ENCODE measurements at regions not wholly inside any gene's neighbourhood (a gene's known extent, or its start where the extent isn't known, plus 50 kb on each side); places are given as distances from the start of the nearest gene placed in this dataset.

DNA sequence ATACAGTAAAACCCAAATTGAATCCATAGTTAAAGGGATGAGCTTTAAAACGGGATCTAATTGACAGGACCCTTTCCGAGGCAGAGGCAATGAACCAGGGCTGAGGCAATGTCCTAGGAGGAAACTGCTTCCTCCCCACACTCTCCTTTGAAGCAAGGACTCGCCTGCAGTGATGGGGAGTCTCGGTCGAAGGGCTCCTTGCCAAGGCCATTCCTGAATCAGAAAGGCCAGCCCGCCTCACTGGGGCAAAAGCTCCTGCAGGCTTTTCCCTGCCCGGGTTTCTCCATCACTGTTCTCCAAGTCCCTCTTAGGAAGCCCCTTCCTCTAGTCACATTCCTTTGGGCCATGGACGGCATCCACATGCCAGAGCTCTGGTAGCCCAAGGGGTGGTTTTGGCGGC, 132.0 kb downstream of the RBFOX3 start:
- TF ChIP-seq, protein P1, sequence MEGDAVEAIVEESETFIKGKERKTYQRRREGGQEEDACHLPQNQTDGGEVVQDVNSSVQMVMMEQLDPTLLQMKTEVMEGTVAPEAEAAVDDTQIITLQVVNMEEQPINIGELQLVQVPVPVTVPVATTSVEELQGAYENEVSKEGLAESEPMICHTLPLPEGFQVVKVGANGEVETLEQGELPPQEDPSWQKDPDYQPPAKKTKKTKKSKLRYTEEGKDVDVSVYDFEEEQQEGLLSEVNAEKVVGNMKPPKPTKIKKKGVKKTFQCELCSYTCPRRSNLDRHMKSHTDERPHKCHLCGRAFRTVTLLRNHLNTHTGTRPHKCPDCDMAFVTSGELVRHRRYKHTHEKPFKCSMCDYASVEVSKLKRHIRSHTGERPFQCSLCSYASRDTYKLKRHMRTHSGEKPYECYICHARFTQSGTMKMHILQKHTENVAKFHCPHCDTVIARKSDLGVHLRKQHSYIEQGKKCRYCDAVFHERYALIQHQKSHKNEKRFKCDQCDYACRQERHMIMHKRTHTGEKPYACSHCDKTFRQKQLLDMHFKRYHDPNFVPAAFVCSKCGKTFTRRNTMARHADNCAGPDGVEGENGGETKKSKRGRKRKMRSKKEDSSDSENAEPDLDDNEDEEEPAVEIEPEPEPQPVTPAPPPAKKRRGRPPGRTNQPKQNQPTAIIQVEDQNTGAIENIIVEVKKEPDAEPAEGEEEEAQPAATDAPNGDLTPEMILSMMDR (conservative IDR thresholded peaks at IDR 0.05; ENCODE audit: low read depth, low read length) = no peak
- DNase-seq (ENCODE audit: low read depth) = no peak
- no peak overlapping the region for H3K4me3 ChIP-seq (ENCODE audit: low read length)

DNA sequence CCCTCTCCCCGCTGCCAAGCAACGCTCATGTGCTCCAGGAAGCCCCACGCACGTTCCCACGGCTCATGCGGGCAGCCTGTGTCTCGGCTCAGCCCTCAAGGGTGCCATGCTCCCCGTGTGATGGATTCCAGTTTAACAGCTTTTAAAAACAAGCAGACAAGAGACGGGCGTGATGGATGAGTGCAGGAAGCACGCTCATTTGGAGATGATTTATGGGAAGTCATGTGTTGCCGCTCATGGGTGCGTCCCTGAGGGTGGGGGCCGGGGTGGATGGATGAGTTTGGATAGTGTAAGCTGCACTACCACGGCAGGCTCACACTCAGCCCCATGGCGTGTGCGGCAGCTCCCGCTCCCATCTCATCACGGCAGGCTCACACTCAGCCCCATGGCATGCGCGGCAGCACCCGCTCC, 132.8 kb downstream of the RBFOX3 start:
- TF ChIP-seq, protein P1 (conservative IDR thresholded peaks at IDR 0.05; ENCODE audit: low read depth, low read length) = no peak
- H3K4me3 ChIP-seq (ENCODE audit: low read length) = no peak overlapping the region
- no peak for DNase-seq (ENCODE audit: low read depth)

DNA sequence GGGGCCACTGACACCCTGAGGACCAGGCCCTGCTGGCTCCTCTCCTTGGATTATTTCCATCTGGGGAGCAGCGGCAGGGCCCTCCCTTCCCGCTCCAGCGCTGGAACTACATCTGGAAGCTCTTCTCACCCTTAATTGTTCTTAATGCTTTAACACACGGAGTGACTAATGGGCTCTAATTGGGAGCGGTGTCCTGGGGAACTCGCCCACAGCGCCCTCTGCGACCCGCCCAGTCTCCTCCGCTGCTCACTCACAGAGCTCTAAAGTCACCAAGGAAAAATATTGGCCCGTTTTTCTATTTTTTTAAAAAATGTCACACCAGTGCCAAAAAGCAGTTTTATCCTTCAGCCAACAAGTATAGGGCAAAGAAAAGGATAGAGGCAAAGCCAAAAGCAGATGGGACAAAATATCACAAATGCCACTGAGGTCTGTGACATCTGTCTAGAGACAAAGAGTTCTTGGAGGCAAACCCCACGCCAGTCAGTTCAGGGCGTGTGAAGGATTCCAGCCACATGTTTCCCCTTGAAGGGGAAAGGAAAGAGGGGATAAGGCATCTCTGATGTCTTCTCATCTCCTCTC, 134.7 kb downstream of the RBFOX3 start:
- TF ChIP-seq, protein P1 (conservative IDR thresholded peaks at IDR 0.05; ENCODE audit: low read depth, low read length) = no peak
- DNase-seq (ENCODE audit: low read depth) = no peak
- H3K4me3 ChIP-seq (ENCODE audit: low read length) = no peak overlapping the region

DNA sequence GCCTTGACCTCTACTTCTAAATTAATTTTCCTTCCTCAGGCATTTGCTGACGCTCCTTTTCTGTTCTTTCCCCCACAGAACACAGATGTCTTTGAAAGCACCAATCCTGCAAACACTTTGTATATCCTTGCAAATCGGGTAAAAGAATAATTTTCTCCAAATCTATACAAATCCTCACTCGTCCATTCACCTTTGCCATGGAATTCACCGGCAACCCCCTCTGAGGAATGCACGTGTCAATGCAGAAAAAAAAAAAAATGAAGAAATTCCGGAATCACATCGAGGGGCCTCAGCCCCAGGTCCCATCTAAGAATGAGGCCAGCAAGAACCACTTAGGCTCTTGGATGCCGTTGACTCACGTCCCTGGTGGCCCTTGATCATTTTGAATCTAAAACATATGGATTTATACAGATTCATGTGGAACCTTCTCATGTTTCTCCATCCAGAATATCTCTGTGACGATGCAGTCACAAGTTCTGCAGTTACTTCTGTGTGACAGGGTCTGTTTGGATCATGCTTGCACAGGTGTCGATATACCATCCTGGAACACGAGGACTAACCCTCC, 136.9 kb downstream of the RBFOX3 start:
- DNase-seq (ENCODE audit: low read depth) = no peak
- H3K4me3 ChIP-seq (ENCODE audit: low read length) = no peak overlapping the region
- TF ChIP-seq, protein P1 (conservative IDR thresholded peaks at IDR 0.05; ENCODE audit: low read depth, low read length) = no peak

DNA sequence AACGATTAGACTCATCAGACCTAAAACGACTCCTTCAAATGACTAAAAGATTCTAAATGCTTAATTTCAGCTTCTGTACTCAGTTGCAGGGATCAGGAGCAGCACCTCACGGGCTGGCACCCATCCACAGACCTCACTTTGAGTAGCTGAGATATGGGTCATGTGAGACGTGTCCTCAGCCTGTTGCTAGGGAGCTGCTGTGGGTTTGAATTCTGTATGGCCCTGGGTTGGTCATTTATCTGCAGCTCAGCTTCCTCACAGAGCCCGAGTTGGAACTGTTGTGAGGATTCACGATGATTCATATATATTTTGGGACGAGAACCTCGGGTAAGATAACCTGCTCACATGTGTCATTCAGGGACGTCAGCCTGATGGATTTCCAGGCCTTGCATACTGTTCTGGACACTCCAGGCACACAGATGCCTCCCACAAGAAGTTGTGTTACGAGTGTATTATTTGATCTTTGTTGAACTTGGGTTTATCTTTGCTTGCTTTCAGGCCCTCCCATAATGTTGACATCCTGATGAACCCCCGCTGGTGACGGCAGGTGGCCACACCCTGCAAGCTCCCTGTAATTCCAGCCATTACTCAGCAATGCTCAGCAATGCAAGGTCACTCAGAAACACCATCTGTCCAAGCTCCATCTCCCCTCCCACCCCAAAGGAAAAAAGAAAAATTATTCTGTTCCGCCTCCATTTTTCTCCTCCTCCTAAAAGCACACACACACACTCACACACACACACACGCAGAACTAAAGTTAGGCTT, 137.6 kb downstream of the RBFOX3 start:
- DNase-seq (ENCODE audit: low read depth) = no peak
- no peak overlapping the region for H3K4me3 ChIP-seq (ENCODE audit: low read length)
- TF ChIP-seq, protein P1 (conservative IDR thresholded peaks at IDR 0.05; ENCODE audit: low read depth, low read length) = no peak

DNA sequence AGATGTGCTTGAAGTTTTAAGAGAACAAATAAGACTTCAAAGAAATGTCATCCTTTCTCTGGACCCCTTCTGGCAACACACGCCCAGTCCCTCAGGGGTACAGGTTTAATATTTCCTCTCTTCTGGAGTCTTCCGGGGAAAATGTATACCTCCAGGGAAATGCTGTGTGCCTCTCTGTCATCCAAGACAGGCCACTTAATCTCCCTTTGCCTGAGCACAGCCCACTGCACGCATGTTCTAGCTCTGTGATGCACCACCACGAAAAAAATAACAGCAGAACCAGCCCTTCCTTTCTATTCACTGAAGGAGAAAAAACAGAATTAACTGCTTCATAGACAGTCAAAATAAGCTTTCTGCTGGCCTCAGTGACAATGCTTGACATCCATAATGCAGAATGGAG, 140.1 kb downstream of the RBFOX3 start:
- DNase-seq (ENCODE audit: low read depth) = no peak
- H3K4me3 ChIP-seq (ENCODE audit: low read length) = no peak overlapping the region
- TF ChIP-seq, protein P1 (conservative IDR thresholded peaks at IDR 0.05; ENCODE audit: low read depth, low read length) = no peak

DNA sequence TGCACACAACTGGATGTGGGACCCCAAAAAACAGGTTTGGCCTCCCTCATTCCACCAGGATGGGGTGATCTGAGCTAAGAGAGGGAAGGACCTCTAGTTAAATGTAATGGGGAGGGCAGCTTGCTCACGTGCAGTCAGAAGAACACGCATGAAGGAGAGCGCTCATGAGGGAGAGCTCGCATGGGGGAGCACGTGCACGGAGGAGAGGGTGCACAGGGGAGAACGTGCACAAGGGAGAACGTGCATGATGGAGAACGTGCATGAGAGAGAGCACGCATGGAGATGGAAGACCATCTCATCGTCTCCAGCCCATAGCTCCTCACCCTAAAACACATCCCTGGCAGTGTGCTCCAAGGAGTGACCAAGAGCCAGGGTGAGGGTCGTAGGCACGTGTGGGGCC, 141.2 kb downstream of the RBFOX3 start:
- DNase-seq (ENCODE audit: low read depth) = no peak
- TF ChIP-seq, protein P1 (conservative IDR thresholded peaks at IDR 0.05; ENCODE audit: low read depth, low read length) = no peak

More for the DNA sequence above, 141.2 kb downstream of the RBFOX3 start:
- no peak overlapping the region for H3K4me3 ChIP-seq (ENCODE audit: low read length)

Measured in retinal pigment epithelial cell (primary cell).